ENCODE measurements at regions not wholly inside any gene's neighbourhood (a gene's known extent, or its start where the extent isn't known, plus 50 kb on each side); places are given as distances from the start of the nearest gene placed in this dataset.
"Not testable (repeated sequence)": the region's sequence is repeated elsewhere in the genome, so short reads cannot be mapped to it uniquely, and the experiment has no call there.

- DNase-seq (ENCODE audit: low read depth, low spot score): no peak
Measured at GRCh38 chrX:39039890-39040289, 238.6 kb downstream of the MID1IP1 start.

- DNase-seq (ENCODE audit: low read depth, low spot score): no peak
Measured at GRCh38 chrX:39043838-39044550, 242.7 kb downstream of the MID1IP1 start.

GRCh38 chrX:39047174-39047573, 245.9 kb downstream of the MID1IP1 start:
- no peak for DNase-seq (ENCODE audit: low read depth, low spot score)

GRCh38 chrX:39049975-39050374, 248.7 kb downstream of the MID1IP1 start:
- no peak for DNase-seq (ENCODE audit: low read depth, low spot score)

GRCh38 chrX:39050427-39050826, 249.2 kb downstream of the MID1IP1 start:
- no peak for DNase-seq (ENCODE audit: low read depth, low spot score)

- no peak for DNase-seq (ENCODE audit: low read depth, low spot score)
Measured at GRCh38 chrX:39052751-39053150, 251.5 kb downstream of the MID1IP1 start.

- DNase-seq (ENCODE audit: low read depth, low spot score): no peak
Measured at GRCh38 chrX:39058724-39059123, 257.5 kb downstream of the MID1IP1 start.

GRCh38 chrX:39059866-39060265, 258.6 kb downstream of the MID1IP1 start:
- DNase-seq (ENCODE audit: low read depth, low spot score): no peak

GRCh38 chrX:39063037-39063436, 261.8 kb downstream of the MID1IP1 start:
- no peak for DNase-seq (ENCODE audit: low read depth, low spot score)

GRCh38 chrX:39063702-39064101, 262.4 kb downstream of the MID1IP1 start:
- no peak for DNase-seq (ENCODE audit: low read depth, low spot score)

- DNase-seq (ENCODE audit: low read depth, low spot score): peak; percentile 80
Measured at GRCh38 chrX:39065051-39065871, 264.0 kb downstream of the MID1IP1 start.

GRCh38 chrX:39067866-39068265, 266.6 kb downstream of the MID1IP1 start:
- no peak for DNase-seq (ENCODE audit: low read depth, low spot score)

GRCh38 chrX:39068634-39069033, 267.4 kb downstream of the MID1IP1 start:
- DNase-seq (ENCODE audit: low read depth, low spot score): not testable (repeated sequence)

GRCh38 chrX:39070009-39070408, 268.8 kb downstream of the MID1IP1 start:
- DNase-seq (ENCODE audit: low read depth, low spot score): no peak

- DNase-seq (ENCODE audit: low read depth, low spot score): peak; percentile 36
Measured at GRCh38 chrX:39073131-39073530, 271.9 kb downstream of the MID1IP1 start.

- no peak for DNase-seq (ENCODE audit: low read depth, low spot score)
Measured at GRCh38 chrX:39096599-39096998, 295.3 kb downstream of the MID1IP1 start.

- DNase-seq (ENCODE audit: low read depth, low spot score): no peak
Measured at GRCh38 chrX:39104745-39105144, 303.5 kb downstream of the MID1IP1 start.

- peak; percentile 74 for DNase-seq (ENCODE audit: low read depth, low spot score)
Measured at GRCh38 chrX:39112143-39112542, 310.9 kb downstream of the MID1IP1 start.

- no peak for DNase-seq (ENCODE audit: low read depth, low spot score)
Measured at GRCh38 chrX:39115166-39115565, 313.9 kb downstream of the MID1IP1 start.

GRCh38 chrX:39117101-39117500, 315.8 kb downstream of the MID1IP1 start:
- no peak for DNase-seq (ENCODE audit: low read depth, low spot score)

- DNase-seq (ENCODE audit: low read depth, low spot score): no peak
Measured at GRCh38 chrX:39121903-39122302, 320.6 kb downstream of the MID1IP1 start.

GRCh38 chrX:39125834-39126233, 324.6 kb downstream of the MID1IP1 start:
- DNase-seq (ENCODE audit: low read depth, low spot score): no peak

GRCh38 chrX:39133971-39134370, 332.7 kb downstream of the MID1IP1 start:
- no peak for DNase-seq (ENCODE audit: low read depth, low spot score)

Data from ELF-1 (cell line).